Breast epithelium (tissue), 4 donors: ENCODE measurements at regions not wholly inside any gene's neighbourhood (a gene's known extent, or its start where the extent isn't known, plus 50 kb on each side); places are given as distances from the start of the nearest gene placed in this dataset.

Experiments used
- DNase-seq, 2 donors: peaks; one replicate each; pipeline ENCODE4 v3.0.0-alpha.2; 2019; ENCODE audit warnings: low spot score in 2 of 2
- H3K27ac ChIP-seq, 2 donors: fragments of 200-600 bp; sonication (generic) in 1 of 2; one replicate each; pipeline ENCODE4 v1.5.1; 2016 to 2019; ENCODE audit warnings: mild to moderate bottlenecking in 1 of 2
- H3K27me3 ChIP-seq, 2 donors: fragments of 200-600 bp; sonication (generic) in 1 of 2; one replicate each; pipeline versions ENCODE4 v1.5.1 to v1.6.0; 2017 to 2019; ENCODE audit warnings: control low read depth in 1 of 2, mild to moderate bottlenecking in 1 of 2
- H3K36me3 ChIP-seq: fragments of 200-600 bp; one replicate; pipeline ENCODE4 v1.5.1; 2019
- H3K4me1 ChIP-seq, 2 donors: fragments of 200-600 bp; sonication (generic); one replicate each; pipeline ENCODE4 v1.5.1; 2016 to 2019; ENCODE audit warnings: control low read depth in 1 of 2
- H3K4me3 ChIP-seq, 3 donors: fragments of 200-600 bp; sonication (generic); 1 replicate in 2 of 3; 2 replicates in 1 of 3; pipeline ENCODE4 v1.5.1; 2016 to 2019; ENCODE audit warnings: mild to moderate bottlenecking in 3 of 3, moderate library complexity in 2 of 3
- H3K9me3 ChIP-seq, 2 donors: fragments of 200-600 bp; sonication (generic) in 1 of 2; one replicate each; pipeline ENCODE4 v1.5.1; 2016 to 2019; ENCODE audit warnings: control low read depth in 1 of 2
- CTCF ChIP-seq, 3 donors: fragments of 450-650 bp; IDR thresholded peaks; one replicate each; pipeline ENCODE4 v1.5.1; 2016 to 2017; ENCODE audit warnings: antibody characterized with exemption in 3 of 3, mild to moderate bottlenecking in 3 of 3, moderate library complexity in 3 of 3
- POLR2A ChIP-seq: fragments of 450-650 bp; IDR thresholded peaks from one replicate; pipeline ENCODE4 v1.6.1; 2016; ENCODE audit warnings: antibody characterized with exemption, mild to moderate bottlenecking, moderate library complexity
- POLR2AphosphoS5 ChIP-seq, 3 donors: sonication (generic); formaldehyde crosslinking; IDR thresholded peaks; one replicate each; pipeline ENCODE4 v1.6.1; 2017; ENCODE audit warnings: antibody characterized with exemption in 3 of 3
- intact Hi-C: fragments of 100-400 bp; cut with DNase I; formaldehyde crosslinking; loops from one replicate; pipeline ENCODE4 v1.15.1; 2023; ENCODE audit warnings: low total_unique reads

DNA sequence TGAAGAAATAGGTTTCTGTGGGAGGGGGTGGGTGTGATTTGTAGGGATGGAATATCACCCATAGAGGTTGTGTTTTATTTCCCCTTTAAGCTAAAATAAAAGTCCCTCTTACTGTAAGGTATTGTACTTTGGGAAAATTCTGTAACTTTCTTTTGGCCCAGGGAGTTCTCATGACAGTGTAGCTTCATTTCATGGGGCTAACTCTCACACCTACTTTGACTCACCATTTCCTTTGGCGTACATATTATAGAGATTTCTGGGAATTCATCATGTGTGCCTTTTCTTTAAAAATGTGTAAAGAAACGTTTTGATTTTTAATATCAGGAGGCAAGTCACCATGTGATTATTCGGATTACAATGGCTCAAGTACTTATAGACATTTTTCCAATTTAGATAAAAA lies 477.7 kb upstream of the CFAP20DC start:
- TF ChIP-seq POLR2A (no peak), POLR2AphosphoS5 (IDR thresholded peaks at IDR 0.05) (no peak), CTCF (IDR thresholded peaks at IDR 0.05) (no peak)
- Histone ChIP-seq H3K9me3 (no peaks in the 10 kb centered on the region), H3K4me1 (no peaks in the 10 kb centered on the region), H3K4me3 (no peak overlapping the region), H3K27me3 (no peaks in the 10 kb centered on the region), H3K36me3 (no peaks in the 10 kb centered on the region), H3K27ac (no peak overlapping the region)
- intact Hi-C loops: no loop called here
- no peak for DNase-seq

- Histone ChIP-seq H3K9me3 (no peaks in the 10 kb centered on the region), H3K27ac (no peak overlapping the region), H3K27me3 (no peaks in the 10 kb centered on the region), H3K36me3 (no peaks in the 10 kb centered on the region), H3K4me1 (no peaks in the 10 kb centered on the region), H3K4me3 (no peak overlapping the region)
- DNase-seq: no peak
- intact Hi-C loops: no loop called here
- TF ChIP-seq CTCF (IDR thresholded peaks at IDR 0.05) (no peak), POLR2AphosphoS5 (IDR thresholded peaks at IDR 0.05) (no peak), POLR2A (no peak)
Measured at GRCh38 chr3:59526999-59527398, 477.2 kb upstream of the CFAP20DC start.

DNA sequence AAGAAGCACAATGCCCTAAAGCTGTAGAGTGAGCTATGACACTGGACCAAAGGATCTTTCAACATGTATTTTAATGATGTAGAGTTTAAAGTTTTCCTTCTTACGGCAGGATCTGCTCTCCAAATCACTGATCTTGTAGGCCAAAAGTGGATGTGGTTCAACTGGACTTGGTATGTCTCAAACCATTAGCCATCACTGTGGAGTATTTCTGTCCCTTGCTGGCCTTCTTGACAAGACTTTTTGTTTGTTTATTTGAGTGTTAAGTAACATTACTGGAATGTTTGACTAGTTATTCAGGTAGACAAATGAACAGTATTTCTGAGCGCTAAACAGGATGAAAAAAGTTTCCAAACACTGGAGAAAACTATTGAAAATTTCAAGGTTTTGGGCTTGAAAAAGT lies 472.7 kb upstream of the CFAP20DC start:
- DNase-seq: no peak
- intact Hi-C loops: no loop called here
- Histone ChIP-seq H3K36me3 (no peaks in the 10 kb centered on the region), H3K27ac (no peak overlapping the region), H3K4me1 (no peaks in the 10 kb centered on the region), H3K9me3 (no peaks in the 10 kb centered on the region), H3K4me3 (no peak overlapping the region), H3K27me3 (no peaks in the 10 kb centered on the region)
- TF ChIP-seq POLR2A (no peak), CTCF (IDR thresholded peaks at IDR 0.05) (no peak), POLR2AphosphoS5 (IDR thresholded peaks at IDR 0.05) (no peak)

DNA sequence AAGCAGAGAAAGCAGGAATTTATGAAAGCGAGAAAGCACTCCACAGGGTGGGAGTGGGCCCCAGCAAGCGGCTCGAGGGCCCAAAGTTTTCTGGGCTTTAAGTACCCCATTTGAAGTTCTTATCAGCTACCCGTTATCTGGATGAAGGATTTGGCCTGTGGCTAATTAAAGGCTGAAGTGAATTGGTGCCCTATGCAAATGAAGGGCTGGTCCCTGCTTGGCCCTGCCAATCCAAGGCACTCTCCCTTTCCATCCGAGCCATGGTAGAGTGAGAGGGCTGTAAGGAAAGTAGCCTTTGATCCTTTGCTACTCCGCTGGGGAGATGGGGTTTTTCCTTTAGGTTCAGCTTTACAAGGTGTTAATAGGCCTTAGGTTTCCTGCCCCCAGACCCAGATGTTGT lies 469.3 kb upstream of the CFAP20DC start:
- H3K36me3 ChIP-seq: no peaks in the 10 kb centered on the region
- H3K27me3 ChIP-seq: no peaks in the 10 kb centered on the region
- no peak for DNase-seq
- H3K4me1 ChIP-seq: no peaks in the 10 kb centered on the region
- H3K4me3 ChIP-seq: no peak overlapping the region
- intact Hi-C loops: no loop called here
- no peaks in the 10 kb centered on the region for H3K9me3 ChIP-seq
- no peak for TF ChIP-seq POLR2A
- TF ChIP-seq CTCF (IDR thresholded peaks at IDR 0.05): no peak
- no peak for TF ChIP-seq POLR2AphosphoS5 (IDR thresholded peaks at IDR 0.05)
- H3K27ac ChIP-seq: no peak overlapping the region

- Histone ChIP-seq H3K27me3 (no peaks in the 10 kb centered on the region), H3K4me1 (no peaks in the 10 kb centered on the region)
- intact Hi-C loops: no loop called here
Measured at GRCh38 chr3:59518283-59519055, 468.6 kb upstream of the CFAP20DC start.

More at GRCh38 chr3:59518283-59519055, 468.6 kb upstream of the CFAP20DC start:
- H3K36me3 ChIP-seq: no peaks in the 10 kb centered on the region
- no peak overlapping the region for H3K27ac ChIP-seq
- DNase-seq: no peak
- H3K4me3 ChIP-seq: no peak overlapping the region
- H3K9me3 ChIP-seq: no peaks in the 10 kb centered on the region
- TF ChIP-seq POLR2AphosphoS5 (IDR thresholded peaks at IDR 0.05): no peak
- TF ChIP-seq POLR2A: no peak
- TF ChIP-seq CTCF (IDR thresholded peaks at IDR 0.05): no peak
